ENCODE measurements at regions not wholly inside any gene's neighbourhood (a gene's known extent, or its start where the extent isn't known, plus 50 kb on each side); places are given as distances from the start of the nearest gene placed in this dataset.

DNA sequence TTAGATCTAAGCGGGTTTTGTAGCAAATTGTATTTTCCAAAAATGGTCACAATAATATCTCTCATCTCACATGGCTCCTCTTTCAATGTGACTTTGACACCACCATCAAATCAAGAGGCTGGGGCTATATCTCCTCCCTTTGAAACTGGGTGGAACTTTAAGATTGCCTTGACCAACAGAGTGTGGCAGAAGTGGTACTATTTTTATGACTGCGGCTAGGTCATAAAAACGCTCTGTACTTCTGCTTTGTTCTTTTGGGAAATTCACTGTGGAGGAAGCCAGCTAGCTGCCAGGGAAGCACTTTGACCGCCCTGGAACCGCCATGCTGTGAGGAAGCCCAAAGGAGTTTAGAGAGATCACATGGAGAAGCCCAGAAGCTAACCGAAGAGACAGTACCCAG is 50.7 kb upstream of the ACOT11 start:
- no peak for DNase-seq (ENCODE audit: low read depth)

DNA sequence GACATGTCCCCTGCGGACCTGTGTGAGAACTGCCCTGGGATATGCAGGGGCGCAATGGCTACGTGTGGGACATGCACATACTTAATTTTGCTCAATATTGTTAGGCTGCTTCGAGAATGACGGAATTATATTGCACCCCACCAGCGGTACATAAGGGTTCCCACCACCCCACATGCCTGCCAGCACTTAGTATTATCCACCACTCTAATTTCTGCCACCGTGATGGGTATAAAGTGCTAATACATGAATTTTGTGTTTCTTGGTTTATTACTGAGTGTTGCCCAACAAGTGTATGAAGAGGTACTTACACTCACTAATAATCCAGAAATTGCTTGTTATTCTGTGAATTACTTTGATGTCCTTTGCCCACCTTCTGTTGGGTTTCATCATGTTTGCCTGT is 52.1 kb upstream of the ACOT11 start:
- no peak for DNase-seq (ENCODE audit: low read depth)

DNA sequence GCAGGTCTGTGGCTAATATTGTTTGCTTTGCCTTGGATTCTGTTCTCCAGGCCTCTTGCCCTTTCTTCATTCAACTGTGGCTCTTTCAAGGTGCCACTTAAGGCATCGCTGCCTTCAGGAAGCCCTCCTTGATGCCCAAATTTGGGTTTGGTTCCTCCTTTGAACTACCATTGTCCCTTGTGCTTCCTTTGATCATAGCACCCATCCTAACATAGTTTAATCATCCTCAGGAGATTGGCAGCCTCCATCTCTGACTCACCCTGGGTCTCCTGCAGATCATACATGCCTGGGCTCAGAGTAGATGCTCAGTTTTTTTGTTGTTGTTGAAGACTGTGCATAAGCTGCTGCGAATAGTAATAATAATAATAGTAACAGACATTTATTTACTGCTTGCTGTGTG is 54.4 kb upstream of the ACOT11 start:
- no peak for DNase-seq (ENCODE audit: low read depth)

DNA sequence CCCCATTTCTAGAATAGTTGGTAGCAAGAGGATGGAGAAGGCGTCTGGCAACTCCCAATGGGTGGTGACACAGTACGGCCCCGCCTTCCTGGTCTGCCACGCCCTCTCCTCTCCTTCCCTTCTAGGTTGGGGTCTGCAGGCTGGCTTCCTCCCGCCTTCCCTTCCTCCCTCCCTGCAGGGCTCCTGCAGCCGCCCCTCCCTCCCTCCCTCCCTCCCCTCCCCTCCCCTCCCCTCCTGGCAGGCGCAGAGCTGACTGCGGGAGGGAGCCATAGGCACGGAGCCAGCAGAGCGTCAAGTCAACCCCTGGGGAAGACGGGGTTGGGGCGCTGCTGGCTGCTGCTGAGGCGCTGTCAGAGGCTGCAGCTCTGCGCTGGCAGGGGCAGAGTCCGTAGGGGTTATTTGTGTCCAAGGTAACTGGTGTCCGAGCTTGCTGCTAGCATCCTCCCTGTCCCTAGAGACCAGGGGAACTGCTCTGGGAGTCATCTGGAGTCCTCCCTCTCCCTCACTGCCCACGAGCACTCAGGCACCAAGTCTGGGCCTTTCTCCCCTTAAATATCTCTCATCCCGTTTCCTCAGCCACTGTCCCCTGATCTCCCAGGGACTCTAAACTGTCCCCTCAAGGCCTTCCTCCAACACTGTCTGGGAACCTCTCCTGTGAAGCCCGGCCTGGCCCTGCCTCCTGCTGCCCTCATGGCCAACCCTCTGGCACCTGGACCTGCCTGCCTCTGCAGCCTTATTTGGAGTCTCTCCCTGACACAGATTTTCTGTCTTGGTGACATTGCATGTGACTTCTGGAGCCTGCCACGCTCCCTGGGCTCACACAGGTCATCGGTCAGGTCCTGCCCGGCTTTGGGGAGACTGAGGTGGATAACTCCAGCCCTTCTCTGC is 57.4 kb upstream of the ACOT11 start:
- no peak for DNase-seq (ENCODE audit: low read depth)

DNA sequence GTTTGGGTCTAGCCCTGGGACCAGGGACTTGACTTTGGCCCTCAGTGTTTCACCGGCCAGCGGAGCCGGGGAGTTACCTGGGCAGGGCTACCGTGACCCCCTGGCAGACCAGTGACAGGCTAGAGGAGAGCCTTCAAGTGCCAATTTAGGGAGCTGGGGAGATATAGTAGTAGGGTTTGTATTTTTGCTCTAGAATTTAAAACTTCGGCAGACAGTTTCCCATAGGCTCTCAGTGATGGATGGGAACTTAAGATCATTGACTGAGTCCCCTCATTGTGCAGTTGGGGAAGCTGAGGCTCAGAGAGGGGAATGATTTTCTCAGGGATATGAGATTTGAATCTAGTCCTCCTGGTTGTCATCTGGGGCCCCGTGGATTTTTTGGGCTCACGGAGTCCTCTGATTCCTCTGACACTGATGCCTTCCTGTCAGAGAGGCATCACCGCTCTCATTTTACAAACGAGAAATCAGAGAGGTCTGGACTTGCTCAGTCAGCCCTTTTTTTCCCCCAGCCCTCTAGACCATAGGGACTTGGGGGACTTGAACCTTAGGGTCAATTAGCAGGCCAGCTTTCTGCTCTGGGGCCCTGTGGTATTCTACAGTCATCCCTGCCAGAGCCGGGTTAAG is 58.3 kb upstream of the ACOT11 start:
- no peak for DNase-seq (ENCODE audit: low read depth)

- DNase-seq (ENCODE audit: low read depth): peak; percentile 48
Measured at GRCh38 chr1:54488779-54489626, 59.0 kb upstream of the ACOT11 start.

DNA sequence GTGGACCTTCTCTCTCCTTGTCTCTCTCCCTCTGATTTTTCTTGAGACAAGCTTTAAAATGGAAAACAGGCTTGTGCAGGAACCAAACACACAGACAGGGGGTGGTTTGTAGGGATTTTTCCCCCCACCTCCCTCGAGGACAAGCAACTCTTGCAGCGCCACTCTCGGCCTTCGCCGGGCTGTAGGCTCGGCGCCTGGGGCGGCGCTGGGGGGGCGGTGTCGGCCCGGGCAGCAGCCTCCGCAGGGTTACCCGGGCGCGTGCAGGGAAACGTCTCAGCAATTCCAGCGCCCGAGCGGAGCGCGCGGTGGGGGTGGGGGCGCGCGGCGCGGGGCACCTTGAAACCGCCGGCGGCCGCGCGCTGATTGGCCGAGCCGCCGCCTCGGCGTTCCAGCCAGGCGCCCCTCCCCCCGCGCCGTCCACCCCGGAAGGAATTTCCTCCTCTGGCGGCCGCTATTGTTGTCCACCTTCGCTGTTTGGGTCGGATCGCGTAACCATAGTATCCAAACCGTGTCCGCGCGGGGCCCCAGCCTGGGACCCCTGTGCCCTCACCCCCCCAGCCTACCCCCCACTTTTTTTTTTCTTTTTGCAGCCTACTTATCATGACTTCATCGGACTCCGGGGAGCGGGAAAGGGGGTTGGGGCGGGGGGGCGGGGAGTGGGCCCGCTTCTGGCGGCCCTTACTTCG is 59.8 kb upstream of the ACOT11 start:
- DNase-seq (ENCODE audit: low read depth): peak; percentile 56

DNA sequence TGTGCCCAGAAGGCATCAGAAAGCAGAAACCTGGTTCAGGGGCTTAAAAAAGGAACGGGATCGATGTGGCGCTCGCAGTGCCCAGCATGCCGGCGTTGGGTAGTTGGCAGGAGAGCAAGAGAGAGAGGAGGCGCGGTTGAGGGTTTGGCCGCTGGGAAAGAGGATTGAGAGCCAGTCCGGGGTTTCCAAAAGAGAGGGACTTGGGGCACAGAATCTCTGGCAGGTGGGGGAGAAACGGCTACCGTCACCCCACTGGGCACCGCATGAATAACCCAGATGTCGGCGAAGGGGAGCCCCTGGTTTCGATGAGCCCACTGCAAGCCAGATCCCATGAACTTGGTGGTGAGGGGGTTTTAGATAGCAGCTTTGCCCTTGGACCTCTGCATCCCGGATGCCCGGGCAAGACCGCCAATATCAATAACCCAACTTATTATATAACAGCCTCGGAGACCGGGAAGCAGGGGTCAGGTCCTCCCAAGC is 60.4 kb upstream of the ACOT11 start:
- DNase-seq (ENCODE audit: low read depth): no peak

DNA sequence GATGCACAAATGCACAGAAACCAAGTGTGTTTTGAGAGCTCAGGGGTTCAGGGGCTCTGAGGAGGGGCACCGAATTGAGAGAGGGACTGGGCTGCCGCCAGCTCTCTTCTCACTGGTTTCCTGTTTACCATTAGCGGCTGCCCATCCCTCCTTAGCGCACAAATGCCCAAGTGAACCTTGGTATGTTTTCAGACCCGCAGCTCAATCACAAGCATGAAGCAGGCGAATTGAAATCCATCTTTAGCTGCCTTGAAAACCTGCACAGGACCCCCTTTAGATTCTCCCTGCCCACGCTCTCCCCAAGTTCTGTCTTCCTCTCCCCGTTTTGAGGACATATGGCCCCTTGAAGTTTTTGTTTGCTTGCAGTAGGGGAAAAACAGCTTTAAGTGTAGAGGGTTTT is 61.1 kb upstream of the ACOT11 start:
- no peak for DNase-seq (ENCODE audit: low read depth)

- no peak for DNase-seq (ENCODE audit: low read depth)
Measured at GRCh38 chr1:54485416-54485815, 62.6 kb upstream of the ACOT11 start.

GRCh38 chr1:54483875-54484437 is 64.1 kb upstream of the ACOT11 start:
- DNase-seq (ENCODE audit: low read depth): no peak

DNA sequence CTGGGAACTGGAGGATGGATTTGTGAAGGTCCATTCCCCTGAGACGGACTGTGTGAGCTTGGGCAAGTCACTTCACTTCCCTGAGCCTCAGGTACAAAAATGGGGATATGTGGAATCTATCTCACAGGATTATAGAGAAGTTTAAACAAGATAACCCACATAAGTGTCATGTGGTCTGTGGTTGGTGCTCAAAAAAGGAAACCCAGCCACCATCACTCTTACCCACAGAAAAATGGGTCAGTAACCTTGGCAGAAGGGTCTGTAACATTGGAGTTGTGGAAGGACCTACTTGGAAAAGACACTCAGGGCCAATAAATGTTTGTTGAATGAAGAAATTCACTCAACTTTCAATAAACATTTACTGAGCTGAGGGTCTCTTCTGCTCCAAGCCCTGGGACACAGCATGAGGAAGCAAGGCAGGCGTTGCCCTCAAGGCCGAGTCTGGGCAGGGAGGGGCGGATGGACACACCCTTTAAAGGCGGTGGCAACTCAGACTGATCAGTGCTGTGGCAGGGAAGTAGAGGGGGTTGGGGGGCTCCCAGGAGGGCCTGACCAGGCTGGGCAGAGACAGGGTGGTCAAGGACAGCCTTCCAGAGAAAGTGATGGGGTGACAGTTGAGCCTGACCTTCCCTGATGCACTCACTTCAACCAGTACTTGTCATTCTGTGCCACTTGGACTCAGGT is 66.7 kb upstream of the ACOT11 start:
- no peak for DNase-seq (ENCODE audit: low read depth)

DNA sequence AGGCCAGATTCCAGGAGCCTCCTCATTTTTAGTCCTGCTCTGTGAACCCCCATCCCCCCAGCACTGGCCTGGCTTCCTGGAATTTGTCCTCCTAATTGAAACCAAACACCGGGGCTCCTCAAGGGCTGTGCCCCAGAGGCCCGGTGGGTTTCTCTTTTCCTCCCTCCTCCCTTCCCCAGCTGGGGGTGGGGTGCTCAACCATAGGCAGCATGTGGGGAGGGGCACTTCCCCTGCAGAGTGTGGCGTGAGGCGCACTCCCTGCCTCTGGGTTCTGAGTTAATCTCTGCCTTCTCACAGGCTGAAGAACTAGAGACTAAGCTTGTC is 67.5 kb upstream of the ACOT11 start:
- DNase-seq (ENCODE audit: low read depth): no peak

DNA sequence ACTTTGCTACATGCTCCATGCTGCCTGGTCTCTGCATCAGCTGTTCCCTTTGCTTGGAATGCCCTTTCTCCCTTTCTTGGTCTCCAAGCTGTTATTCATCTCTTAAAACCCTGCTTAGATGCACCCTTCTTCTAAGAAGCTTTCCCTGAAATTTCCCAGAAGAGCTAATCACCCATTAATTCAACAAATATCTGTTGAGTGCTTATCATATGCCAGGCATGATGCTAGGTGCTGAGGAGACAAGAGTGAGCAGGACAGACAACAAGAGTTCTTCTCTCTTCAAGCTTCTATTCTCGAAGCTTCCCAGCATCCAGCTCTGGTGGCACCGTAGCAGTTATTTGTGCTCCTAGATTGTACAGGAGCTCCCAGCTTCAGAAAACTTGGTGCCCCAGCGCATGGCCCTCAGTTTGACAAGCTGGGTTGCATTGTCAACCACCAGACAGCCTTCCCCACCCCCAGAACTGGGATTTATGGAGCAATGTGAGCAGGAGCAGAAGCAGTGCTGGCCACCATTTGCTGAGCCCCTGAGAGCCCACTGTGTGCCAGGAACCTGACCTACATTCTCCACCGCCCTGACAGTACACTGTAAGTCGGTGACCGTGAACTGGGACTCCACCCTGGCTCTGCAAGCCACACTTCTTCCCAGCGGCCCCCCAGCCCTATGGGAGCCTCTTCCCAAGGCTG is 68.0 kb upstream of the ACOT11 start:
- DNase-seq (ENCODE audit: low read depth): no peak

GRCh38 chr1:54479251-54479650 is 68.8 kb upstream of the ACOT11 start:
- no peak for DNase-seq (ENCODE audit: low read depth)

GRCh38 chr1:54477153-54477561 is 70.9 kb upstream of the ACOT11 start:
- no peak for DNase-seq (ENCODE audit: low read depth)

GRCh38 chr1:54476530-54477109 is 70.4 kb upstream of the SSBP3 start:
- no peak for DNase-seq (ENCODE audit: low read depth)

GRCh38 chr1:54475946-54476516 is 69.8 kb upstream of the SSBP3 start:
- no peak for DNase-seq (ENCODE audit: low read depth)

- peak; percentile 48 for DNase-seq (ENCODE audit: low read depth)
Measured at GRCh38 chr1:54475357-54475881, 69.2 kb upstream of the SSBP3 start.

Measured in T follicular helper cell (primary cell).